Hepatocyte (in vitro differentiated cells): ENCODE measurements at regions not wholly inside any gene's neighbourhood (a gene's known extent, or its start where the extent isn't known, plus 50 kb on each side); places are given as distances from the start of the nearest gene placed in this dataset.

Experiments used
- EZH2 ChIP-seq: fragments of 200-600 bp; sonication (generic); IDR thresholded peaks from 2 replicates; pipeline ENCODE4 v1.6.1; 2016; ENCODE audit warnings: antibody characterized with exemption, mild to moderate bottlenecking, borderline replicate concordance
- TF ChIP-seq, protein P1 (sequence below): fragments of 200-600 bp; sonication (generic); IDR thresholded peaks from 2 replicates; pipeline ENCODE4 v1.5.1; 2016; ENCODE audit warnings: antibody characterized with exemption, mild to moderate bottlenecking; ENCODE audit not compliant: poor library complexity

DNA sequence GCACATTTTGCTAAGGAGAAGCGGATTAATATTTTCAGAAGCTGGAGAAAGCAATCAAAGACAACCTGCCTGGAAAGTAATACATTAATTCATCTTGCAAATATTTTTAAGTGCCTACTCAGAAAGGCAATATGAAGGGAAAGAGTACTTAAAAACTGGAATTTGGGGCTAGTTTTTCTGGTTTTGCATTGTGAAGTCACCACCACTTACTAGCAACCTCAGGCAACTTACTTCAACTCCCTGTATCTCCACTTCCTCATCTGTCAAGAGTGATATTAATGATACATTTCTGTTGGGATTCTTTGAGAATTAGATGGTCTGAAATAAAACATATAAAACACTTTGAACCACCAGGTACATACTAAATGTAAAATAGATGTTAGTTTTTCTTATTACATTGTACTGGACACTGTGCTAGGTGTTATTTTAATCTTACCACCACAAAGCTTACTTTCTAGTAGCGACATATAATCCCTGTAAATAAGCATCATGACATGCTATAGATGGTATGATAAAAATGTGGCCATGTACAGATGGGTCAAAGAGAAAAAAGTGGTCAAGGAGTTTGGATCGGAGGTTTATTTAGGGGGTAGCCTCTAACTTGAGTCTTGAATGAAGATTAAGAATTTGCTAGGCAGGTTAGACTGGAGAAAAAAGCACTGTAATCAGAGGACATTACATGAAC lies 101.2 kb downstream of the SPRY2 start:
- TF ChIP-seq, protein P1, sequence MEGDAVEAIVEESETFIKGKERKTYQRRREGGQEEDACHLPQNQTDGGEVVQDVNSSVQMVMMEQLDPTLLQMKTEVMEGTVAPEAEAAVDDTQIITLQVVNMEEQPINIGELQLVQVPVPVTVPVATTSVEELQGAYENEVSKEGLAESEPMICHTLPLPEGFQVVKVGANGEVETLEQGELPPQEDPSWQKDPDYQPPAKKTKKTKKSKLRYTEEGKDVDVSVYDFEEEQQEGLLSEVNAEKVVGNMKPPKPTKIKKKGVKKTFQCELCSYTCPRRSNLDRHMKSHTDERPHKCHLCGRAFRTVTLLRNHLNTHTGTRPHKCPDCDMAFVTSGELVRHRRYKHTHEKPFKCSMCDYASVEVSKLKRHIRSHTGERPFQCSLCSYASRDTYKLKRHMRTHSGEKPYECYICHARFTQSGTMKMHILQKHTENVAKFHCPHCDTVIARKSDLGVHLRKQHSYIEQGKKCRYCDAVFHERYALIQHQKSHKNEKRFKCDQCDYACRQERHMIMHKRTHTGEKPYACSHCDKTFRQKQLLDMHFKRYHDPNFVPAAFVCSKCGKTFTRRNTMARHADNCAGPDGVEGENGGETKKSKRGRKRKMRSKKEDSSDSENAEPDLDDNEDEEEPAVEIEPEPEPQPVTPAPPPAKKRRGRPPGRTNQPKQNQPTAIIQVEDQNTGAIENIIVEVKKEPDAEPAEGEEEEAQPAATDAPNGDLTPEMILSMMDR = no peak
- no peak for TF ChIP-seq EZH2
